IMR-90 (cell line): ENCODE measurements at regions not wholly inside any gene's neighbourhood (a gene's known extent, or its start where the extent isn't known, plus 50 kb on each side); places are given as distances from the start of the nearest gene placed in this dataset.
A peak's percentile ranks its signal among the peaks of the same experiment; 100 is the strongest.

Experiments
- ATAC-seq: fragments of 200-7000 bp; cut with Tn5 transposase; 2 replicates; pipeline ENCODE4 v1.9.1; 2020; ENCODE audit warnings: low read depth, mild to moderate bottlenecking, moderate library complexity
- BruUV-seq: library from RNA; stranded (reverse); fragments of 400-500 nt; replicated peaks from 2 replicates; lab custom pipeline; 2021; lab: Mats Ljungman, UMichigan
- CTCF ChIA-PET: fragments of 300-600 bp; formaldehyde crosslinking; extraction: SDS; loops from one replicate; lab custom pipeline; 2021; ENCODE audit warnings: antibody characterized with exemption; lab: Yijun Ruan, JAX
- POLR2A ChIA-PET: fragments of 300-600 bp; sonication (Branson Sonifier 250); formaldehyde crosslinking; loops from one replicate; lab custom pipeline; 2022; ENCODE audit warnings: antibody characterized with exemption; ENCODE audit not compliant: unreplicated experiment; lab: Charles Lee
- DNase-seq: peaks from one replicate; pipeline ENCODE4 v3.0.0; 2013
- H2AFZ ChIP-seq: replicated peaks from 2 replicates; pipeline ENCODE3; 2013; ENCODE audit warnings: low read length, mild to moderate bottlenecking; ENCODE audit not compliant: poor library complexity
- H2AK5ac ChIP-seq: 2 replicates; pipeline ENCODE4 v1.6.1; 2013; ENCODE audit warnings: low read depth, low read length, inconsistent platforms
- H2AK9ac ChIP-seq: replicated peaks from 2 replicates; pipeline ENCODE3; 2013; ENCODE audit warnings: mild to moderate bottlenecking, low read depth, low read length, moderate library complexity; ENCODE audit not compliant: poor library complexity
- H2BK120ac ChIP-seq: 2 replicates; pipeline ENCODE4 v1.6.1; 2013; ENCODE audit warnings: low read depth, low read length, inconsistent platforms
- H2BK15ac ChIP-seq: 3 replicates; pipeline ENCODE4 v1.6.1; 2013; ENCODE audit warnings: low read depth, low read length, inconsistent platforms
- H2BK20ac ChIP-seq: 2 replicates; pipeline ENCODE4 v1.6.1; 2013; ENCODE audit warnings: low read depth, mild to moderate bottlenecking, inconsistent platforms, low read length, moderate library complexity
- H2BK5ac ChIP-seq: 2 replicates; pipeline ENCODE4 v1.6.1; 2013; ENCODE audit warnings: mild to moderate bottlenecking, low read depth, low read length, inconsistent platforms; ENCODE audit not compliant: poor library complexity, severe bottlenecking
- H3K14ac ChIP-seq: replicated peaks from 2 replicates; pipeline ENCODE4 v1.6.1; 2013; ENCODE audit warnings: low read depth, low read length, inconsistent platforms
- H3K18ac ChIP-seq: 2 replicates; pipeline ENCODE4 v1.6.1; 2013; ENCODE audit warnings: low read depth, low read length, control low read depth
- H3K23ac ChIP-seq: 2 replicates; pipeline ENCODE4 v1.6.1; 2013; ENCODE audit warnings: low read depth, low read length, inconsistent platforms
- H3K27ac ChIP-seq: 2 replicates; pipeline ENCODE4 v1.5.1; 2013; ENCODE audit warnings: mild to moderate bottlenecking, control low read depth, low read length; ENCODE audit not compliant: insufficient read depth
- H3K27me3 ChIP-seq: 2 replicates; pipeline ENCODE4 v1.6.1; 2013; ENCODE audit warnings: low read length; ENCODE audit not compliant: control insufficient read depth, insufficient read depth
- H3K36me3 ChIP-seq: 2 replicates; pipeline ENCODE4 v1.6.1; 2013; ENCODE audit warnings: low read length, mixed read lengths; ENCODE audit not compliant: control insufficient read depth, insufficient read depth
- H3K4ac ChIP-seq: 2 replicates; pipeline ENCODE4 v1.6.1; 2013; ENCODE audit warnings: low read depth, low read length, inconsistent platforms
- H3K4me1 ChIP-seq: 2 replicates; pipeline ENCODE4 v1.6.1; 2013; ENCODE audit warnings: low read length, mixed read lengths; ENCODE audit not compliant: control insufficient read depth, insufficient read depth
- H3K4me2 ChIP-seq: 2 replicates; pipeline ENCODE4 v1.6.1; 2013; ENCODE audit warnings: low read depth, mild to moderate bottlenecking, control low read depth, low read length, moderate library complexity
- H3K4me3 ChIP-seq: 2 replicates; pipeline ENCODE4 v1.5.1; 2013; ENCODE audit warnings: low read depth, mild to moderate bottlenecking, control low read depth, low read length, moderate library complexity; ENCODE audit not compliant: insufficient read depth
- H3K56ac ChIP-seq: 2 replicates; pipeline ENCODE4 v1.6.1; 2013; ENCODE audit warnings: low read length, inconsistent platforms; ENCODE audit not compliant: insufficient read depth; ENCODE audit errors: extremely low read depth
- H3K79me1 ChIP-seq, 2 experiments: 2 replicates each; pipeline ENCODE4 v1.6.1; 2013; ENCODE audit warnings: low read length in 2 of 2, inconsistent platforms in 1 of 2, low read depth in 1 of 2
- H3K9ac ChIP-seq: 2 replicates; pipeline ENCODE4 v1.6.1; 2013; ENCODE audit warnings: low read depth, low read length, control low read depth
- H3K9me1 ChIP-seq: 2 replicates; pipeline ENCODE4 v1.6.1; 2013; ENCODE audit warnings: low read length, inconsistent platforms; ENCODE audit not compliant: insufficient read depth
- H3K9me3 ChIP-seq: 2 replicates; pipeline ENCODE4 v1.6.1; 2013; ENCODE audit warnings: low read length; ENCODE audit not compliant: control insufficient read depth, insufficient read depth
- H4K20me1 ChIP-seq: 2 replicates; pipeline ENCODE4 v1.6.1; 2013; ENCODE audit warnings: low read length, inconsistent platforms; ENCODE audit not compliant: insufficient read depth
- H4K5ac ChIP-seq: 2 replicates; pipeline ENCODE4 v1.6.1; 2013; ENCODE audit warnings: mild to moderate bottlenecking, low read depth, low read length, control low read depth
- H4K8ac ChIP-seq, 2 experiments: 2 replicates each; pipeline ENCODE4 v1.6.1; 2013; ENCODE audit warnings: low read depth in 2 of 2, low read length in 2 of 2, control low read depth in 1 of 2, inconsistent platforms in 1 of 2
- H4K91ac ChIP-seq: 2 replicates; pipeline ENCODE4 v1.6.1; 2013; ENCODE audit warnings: low read depth, low read length, inconsistent platforms; ENCODE audit not compliant: insufficient read depth
- BHLHE40 ChIP-seq: fragments of 150-350 bp; IDR thresholded peaks from 2 replicates; pipeline ENCODE4 v1.6.1; 2016; ENCODE audit warnings: mild to moderate bottlenecking, low read depth, low read length
- CEBPB ChIP-seq: IDR thresholded peaks from 2 replicates; pipeline ENCODE4 v1.6.1; 2012; ENCODE audit warnings: low read depth, low read length, improper control_type of control experiment
- CHD1 ChIP-seq: IDR thresholded peaks from 2 replicates; pipeline ENCODE4 v1.6.1; 2012; ENCODE audit warnings: low read depth, low read length, improper control_type of control experiment
- FOS ChIP-seq: fragments of 150-350 bp; IDR thresholded peaks from 2 replicates; pipeline ENCODE4 v1.6.1; 2016; ENCODE audit warnings: low read depth, low read length
- MAFK ChIP-seq: IDR thresholded peaks from 2 replicates; pipeline ENCODE4 v1.6.1; 2012; ENCODE audit warnings: low read depth, low read length, improper control_type of control experiment
- MAZ ChIP-seq: IDR thresholded peaks from 2 replicates; pipeline ENCODE4 v1.6.1; 2012; ENCODE audit warnings: low read depth, mild to moderate bottlenecking, low read length, improper control_type of control experiment, moderate library complexity, borderline replicate concordance
- MXI1 ChIP-seq: IDR thresholded peaks from 2 replicates; pipeline ENCODE4 v1.6.1; 2012; ENCODE audit warnings: low read depth, mild to moderate bottlenecking, low read length, moderate library complexity, borderline replicate concordance
- NFE2L2 ChIP-seq: fragments of 150-350 bp; IDR thresholded peaks from 2 replicates; pipeline ENCODE4 v1.6.1; 2016; ENCODE audit warnings: low read depth, mild to moderate bottlenecking, low read length
- POLR2A ChIP-seq: IDR thresholded peaks from 2 replicates; pipeline ENCODE4 v1.6.1; 2012; ENCODE audit warnings: mild to moderate bottlenecking, low read depth, low read length
- RAD21 ChIP-seq: IDR thresholded peaks from 2 replicates; pipeline ENCODE4 v1.6.1; 2012; ENCODE audit warnings: low read length, improper control_type of control experiment
- RCOR1 ChIP-seq: IDR thresholded peaks from 2 replicates; pipeline ENCODE4 v1.6.1; 2012; ENCODE audit warnings: mild to moderate bottlenecking, low read length, improper control_type of control experiment; ENCODE audit not compliant: insufficient replicate concordance
- SMC3 ChIP-seq: fragments of 150-350 bp; IDR thresholded peaks from 2 replicates; pipeline ENCODE4 v1.6.1; 2016; ENCODE audit warnings: low read depth, mild to moderate bottlenecking, antibody characterized with exemption, low read length, moderate library complexity
- WGBS, 2 experiments: methylation state at CpG; one replicate each; pipeline versions ENCODE4 v1.1.5 to v1.1.7; 2013; ENCODE audit warnings: missing lambda C conversion rate in 2 of 2; ENCODE audit not compliant: insufficient read length in 1 of 2; ENCODE audit errors: extremely low coverage in 2 of 2; 5-methylcytosine and 5-hydroxymethylcytosine counted together
- dilution Hi-C: fragments of 300-500 bp; cut with HindIII; formaldehyde crosslinking; loops from one replicate; pipeline ENCODE4 v1.14.3; 2018; ENCODE audit warnings: low sequenced_read_pairs; ENCODE audit not compliant: unreplicated experiment
- in situ Hi-C: fragments of 300-500 bp; cut with MboI; formaldehyde crosslinking; loops from 3 replicates; pipeline ENCODE4 v1.14.3; 2019; ENCODE audit warnings: low sequenced_read_pairs, inconsistent platforms, mixed read lengths
- intact Hi-C: fragments of 100-400 bp; cut with micrococcal nuclease; formaldehyde crosslinking; loops from 2 replicates; pipeline ENCODE4 v1.10.0; 2022
- TF ChIP-seq, protein P1 (sequence below): conservative IDR thresholded peaks from 2 replicates; pipeline ENCODE4 v1.5.1; 2012; ENCODE audit warnings: mild to moderate bottlenecking, low read depth, low read length, improper control_type of control experiment
- TF ChIP-seq, protein P2 (sequence below): fragments of 150-350 bp; IDR thresholded peaks from 2 replicates; pipeline ENCODE4 v1.6.1; 2016; ENCODE audit warnings: low read depth, mild to moderate bottlenecking, low read length, moderate library complexity, borderline replicate concordance
- TF ChIP-seq, protein P3 (sequence below): fragments of 150-350 bp; IDR thresholded peaks from 2 replicates; pipeline ENCODE4 v1.6.1; 2017; ENCODE audit warnings: mild to moderate bottlenecking, antibody characterized with exemption, low read length, low read depth

DNA sequence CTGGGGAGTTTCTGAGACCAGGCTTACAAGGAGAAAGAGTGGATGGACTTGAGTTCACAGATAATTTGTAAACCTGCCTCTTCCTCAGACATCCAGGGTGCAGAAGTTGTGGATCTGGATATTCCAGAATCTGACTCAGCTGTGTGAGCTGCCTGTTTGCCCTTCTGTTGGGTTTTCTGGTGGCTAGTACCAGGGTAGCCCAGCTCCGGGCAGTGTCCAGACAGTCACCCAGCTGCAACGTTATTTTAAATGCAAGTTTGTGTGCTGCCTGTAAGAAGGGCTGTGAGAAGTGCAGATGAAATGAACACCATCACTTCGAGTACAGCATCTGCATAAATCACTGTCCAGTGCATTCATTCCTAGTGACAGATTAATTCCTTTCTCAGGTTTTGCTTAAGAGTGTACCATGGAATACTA, 1053.0 kb downstream of the TUSC7 start:
- Histone ChIP-seq H2BK120ac (no peak overlapping the region), H2BK5ac (no peak overlapping the region), H3K36me3 (no peaks in the 10 kb centered on the region), H3K27ac (no peak overlapping the region), H4K8ac (no peak overlapping the region), H2BK15ac (no peak overlapping the region), H2AK9ac (no peak overlapping the region), H2AK5ac (no peak overlapping the region), H3K9me3 (no peaks in the 10 kb centered on the region), H3K27me3 (no peaks in the 10 kb centered on the region), H4K5ac (no peak overlapping the region), H4K91ac (no peak overlapping the region), H3K79me1 (no peaks in the 10 kb centered on the region), H3K4me2 (no peak overlapping the region), H3K4ac (no peak overlapping the region), H3K4me3 (no peak overlapping the region), H3K56ac (no peak overlapping the region), H3K14ac (no peak overlapping the region), H3K23ac (no peak overlapping the region), H3K4me1 (peaks cover 6% of the 10 kb centered on the region; the same call in 1 of the 2 replicates), H4K20me1 (no peaks in the 10 kb centered on the region), H3K18ac (no peak overlapping the region), H3K9me1 (no peaks in the 10 kb centered on the region; the same call in 1 of the 2 replicates), H2AFZ (no peak overlapping the region), H3K9ac (no peak overlapping the region), H2BK20ac (no peak overlapping the region)
- intact Hi-C loops (no loop called here), dilution Hi-C loops (no loop called here), in situ Hi-C loops (no loop called here)
- ATAC-seq (peak; percentile 44), DNase-seq (no peak)
- POLR2A ChIA-PET = no interaction called here
- TF ChIP-seq MXI1 = no peak
- no peak for TF ChIP-seq NFE2L2
- no peak for TF ChIP-seq CHD1
- TF ChIP-seq, protein P1, sequence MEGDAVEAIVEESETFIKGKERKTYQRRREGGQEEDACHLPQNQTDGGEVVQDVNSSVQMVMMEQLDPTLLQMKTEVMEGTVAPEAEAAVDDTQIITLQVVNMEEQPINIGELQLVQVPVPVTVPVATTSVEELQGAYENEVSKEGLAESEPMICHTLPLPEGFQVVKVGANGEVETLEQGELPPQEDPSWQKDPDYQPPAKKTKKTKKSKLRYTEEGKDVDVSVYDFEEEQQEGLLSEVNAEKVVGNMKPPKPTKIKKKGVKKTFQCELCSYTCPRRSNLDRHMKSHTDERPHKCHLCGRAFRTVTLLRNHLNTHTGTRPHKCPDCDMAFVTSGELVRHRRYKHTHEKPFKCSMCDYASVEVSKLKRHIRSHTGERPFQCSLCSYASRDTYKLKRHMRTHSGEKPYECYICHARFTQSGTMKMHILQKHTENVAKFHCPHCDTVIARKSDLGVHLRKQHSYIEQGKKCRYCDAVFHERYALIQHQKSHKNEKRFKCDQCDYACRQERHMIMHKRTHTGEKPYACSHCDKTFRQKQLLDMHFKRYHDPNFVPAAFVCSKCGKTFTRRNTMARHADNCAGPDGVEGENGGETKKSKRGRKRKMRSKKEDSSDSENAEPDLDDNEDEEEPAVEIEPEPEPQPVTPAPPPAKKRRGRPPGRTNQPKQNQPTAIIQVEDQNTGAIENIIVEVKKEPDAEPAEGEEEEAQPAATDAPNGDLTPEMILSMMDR = no peak
- TF ChIP-seq, protein P2, sequence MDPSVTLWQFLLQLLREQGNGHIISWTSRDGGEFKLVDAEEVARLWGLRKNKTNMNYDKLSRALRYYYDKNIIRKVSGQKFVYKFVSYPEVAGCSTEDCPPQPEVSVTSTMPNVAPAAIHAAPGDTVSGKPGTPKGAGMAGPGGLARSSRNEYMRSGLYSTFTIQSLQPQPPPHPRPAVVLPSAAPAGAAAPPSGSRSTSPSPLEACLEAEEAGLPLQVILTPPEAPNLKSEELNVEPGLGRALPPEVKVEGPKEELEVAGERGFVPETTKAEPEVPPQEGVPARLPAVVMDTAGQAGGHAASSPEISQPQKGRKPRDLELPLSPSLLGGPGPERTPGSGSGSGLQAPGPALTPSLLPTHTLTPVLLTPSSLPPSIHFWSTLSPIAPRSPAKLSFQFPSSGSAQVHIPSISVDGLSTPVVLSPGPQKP = no peak
- no peak for TF ChIP-seq MAZ
- TF ChIP-seq, protein P3, sequence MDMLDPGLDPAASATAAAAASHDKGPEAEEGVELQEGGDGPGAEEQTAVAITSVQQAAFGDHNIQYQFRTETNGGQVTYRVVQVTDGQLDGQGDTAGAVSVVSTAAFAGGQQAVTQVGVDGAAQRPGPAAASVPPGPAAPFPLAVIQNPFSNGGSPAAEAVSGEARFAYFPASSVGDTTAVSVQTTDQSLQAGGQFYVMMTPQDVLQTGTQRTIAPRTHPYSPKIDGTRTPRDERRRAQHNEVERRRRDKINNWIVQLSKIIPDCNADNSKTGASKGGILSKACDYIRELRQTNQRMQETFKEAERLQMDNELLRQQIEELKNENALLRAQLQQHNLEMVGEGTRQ = no peak
- TF ChIP-seq POLR2A = no peak
- TF ChIP-seq FOS = no peak
- no peak for TF ChIP-seq MAFK
- no peak for TF ChIP-seq RAD21
- TF ChIP-seq RCOR1 = no peak
- no peak for TF ChIP-seq BHLHE40
- no peak for TF ChIP-seq SMC3
- no peak for TF ChIP-seq CEBPB
- no CpG with 5 or more reads among the region's 3 CpGs for WGBS, 2 experiments
- BruUV-seq = no TSS peak
- CTCF ChIA-PET = interaction anchor here (0.6 kb wide), 1 partner anchor 1700 kb away, joined by 4 read pairs; no protein-coding TSS in a partner anchor
